ENCODE measurements at regions not wholly inside any gene's neighbourhood (a gene's known extent, or its start where the extent isn't known, plus 50 kb on each side); places are given as distances from the start of the nearest gene placed in this dataset.
"Not testable (repeated sequence)": the region's sequence is repeated elsewhere in the genome, so short reads cannot be mapped to it uniquely, and the experiment has no call there.

DNA sequence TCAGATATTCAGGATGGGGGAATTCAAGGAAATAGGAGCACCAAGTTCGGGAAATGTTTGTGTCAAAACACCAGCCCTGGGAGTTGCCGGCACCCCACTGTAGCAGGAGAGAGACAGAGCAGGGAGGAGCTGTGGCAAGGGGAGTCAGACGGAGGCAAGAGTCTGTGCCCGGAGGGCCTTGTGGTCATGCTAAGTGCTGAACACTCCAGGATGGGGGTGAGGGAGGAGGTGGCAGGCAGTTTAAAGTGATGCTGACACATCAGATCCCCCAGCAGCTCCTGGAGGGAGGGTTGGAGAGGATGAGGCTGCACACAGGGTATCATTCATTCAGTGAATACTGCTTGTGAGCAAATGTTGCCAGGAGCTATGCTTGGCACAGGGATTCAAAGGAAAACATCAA, 150.3 kb upstream of the ETV3 start:
- no peak for DNase-seq

DNA sequence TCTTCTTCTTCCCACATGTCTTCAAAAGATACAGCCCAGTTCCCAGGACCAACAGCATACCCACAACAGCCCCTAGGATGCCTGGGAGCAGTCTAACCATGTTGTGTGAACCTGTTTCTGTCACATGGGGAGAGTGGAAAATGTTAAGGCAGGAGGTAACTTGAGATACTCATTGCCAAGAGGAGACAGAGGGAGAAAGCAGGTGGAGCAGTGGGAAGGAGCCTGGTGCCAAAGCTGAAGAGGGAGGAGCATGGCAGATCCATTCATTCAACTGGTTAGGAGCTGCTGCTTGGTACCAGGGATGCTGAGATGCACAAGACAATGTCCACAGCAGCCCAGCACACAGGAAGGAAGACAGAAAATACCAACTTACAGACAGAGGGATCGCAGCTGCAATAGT, 149.8 kb upstream of the ETV3 start:
- no peak for DNase-seq

DNA sequence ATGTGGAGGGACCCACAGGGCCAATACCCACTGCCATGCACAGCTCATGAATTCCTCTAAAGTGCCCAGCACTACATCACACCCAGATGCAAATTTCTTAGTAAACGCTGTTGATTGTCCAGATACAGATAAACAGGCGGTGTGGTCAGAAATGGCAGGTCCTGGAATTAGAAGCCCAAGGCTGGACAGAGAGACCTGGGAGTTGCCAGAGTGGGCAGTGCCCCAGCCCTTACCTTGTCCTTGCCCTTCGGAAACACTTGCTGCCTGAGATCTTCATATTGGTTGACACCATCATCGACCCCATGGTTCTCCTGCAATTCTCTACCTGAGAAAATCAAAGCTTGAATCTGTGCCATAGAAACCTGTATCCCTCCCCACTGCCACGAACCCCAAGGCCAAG, 149.3 kb upstream of the ETV3 start:
- DNase-seq: no peak

DNA sequence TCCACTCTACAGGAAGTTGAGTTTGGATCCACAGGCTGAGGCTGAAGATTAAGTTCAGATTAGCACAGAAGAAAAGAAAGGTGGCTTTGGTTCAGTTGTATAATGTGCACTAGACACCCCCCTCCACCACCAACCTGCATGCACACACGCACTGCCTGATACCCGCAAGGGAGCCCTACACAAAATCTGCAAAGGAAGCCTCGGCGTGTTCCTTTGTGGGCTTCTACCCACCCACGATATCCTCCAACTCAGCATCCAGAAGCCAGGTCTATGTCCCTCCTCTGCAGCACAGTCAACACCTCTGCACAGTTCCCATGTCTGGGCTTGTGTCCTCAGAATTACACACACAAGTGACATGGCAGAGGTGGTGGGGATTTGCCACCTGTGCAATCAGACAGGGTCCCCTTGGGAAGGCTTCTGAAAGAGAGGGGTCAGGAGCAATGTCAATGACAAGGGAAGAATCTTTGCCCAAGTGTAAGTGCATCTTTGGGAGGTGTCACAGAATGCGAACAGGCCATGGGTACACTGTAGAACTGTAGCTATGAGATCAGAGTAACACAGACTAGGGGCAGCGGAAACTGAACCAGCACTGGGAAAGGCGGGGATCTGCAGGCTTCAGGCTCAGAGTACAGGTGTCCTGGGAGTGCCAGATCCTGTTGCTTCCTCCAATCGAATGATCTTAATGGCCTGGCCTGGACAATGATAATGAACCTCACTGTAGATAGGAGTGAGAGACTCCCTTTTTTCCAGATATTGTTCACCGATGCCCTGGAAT, 148.6 kb upstream of the ETV3 start:
- DNase-seq: no peak

DNA sequence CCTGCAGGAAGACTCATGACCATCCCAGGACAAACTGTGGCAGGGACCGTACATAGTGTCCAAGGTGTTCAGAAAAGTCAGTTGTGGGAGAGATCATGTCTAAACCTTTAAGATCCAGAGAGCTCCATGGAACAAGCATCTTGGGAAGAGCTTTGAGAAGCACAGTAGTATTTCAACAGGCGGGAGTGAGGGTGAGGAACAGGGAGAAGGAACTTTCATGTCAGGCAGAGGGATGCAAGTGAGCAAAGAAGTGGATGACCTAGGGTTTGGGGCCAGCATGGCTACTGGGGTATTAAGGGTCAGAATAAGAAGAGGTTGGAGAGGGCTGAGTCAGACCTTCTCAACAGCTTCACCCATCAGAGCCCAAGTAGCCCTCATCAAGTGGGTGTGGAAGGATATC, 147.9 kb upstream of the ETV3 start:
- no peak for DNase-seq

DNA sequence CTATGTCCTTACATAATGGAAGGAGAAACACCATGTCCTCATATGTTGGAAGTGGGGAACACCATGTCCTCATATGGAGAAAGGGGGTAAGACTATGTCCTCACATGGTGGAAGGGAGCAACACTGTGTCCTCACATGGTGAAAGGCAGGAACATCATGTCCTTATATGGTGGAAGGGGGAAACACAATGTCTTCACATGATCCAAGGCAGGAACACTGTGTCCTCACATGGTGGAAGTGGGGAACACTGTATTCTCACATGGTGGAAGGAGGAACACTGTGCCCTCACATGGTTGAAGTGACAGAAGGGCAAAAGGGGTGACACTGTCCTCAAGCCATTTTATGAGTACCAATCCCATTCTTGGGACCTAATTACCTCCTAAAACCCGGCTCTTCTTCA, 146.3 kb upstream of the ETV3 start:
- no peak for DNase-seq

DNA sequence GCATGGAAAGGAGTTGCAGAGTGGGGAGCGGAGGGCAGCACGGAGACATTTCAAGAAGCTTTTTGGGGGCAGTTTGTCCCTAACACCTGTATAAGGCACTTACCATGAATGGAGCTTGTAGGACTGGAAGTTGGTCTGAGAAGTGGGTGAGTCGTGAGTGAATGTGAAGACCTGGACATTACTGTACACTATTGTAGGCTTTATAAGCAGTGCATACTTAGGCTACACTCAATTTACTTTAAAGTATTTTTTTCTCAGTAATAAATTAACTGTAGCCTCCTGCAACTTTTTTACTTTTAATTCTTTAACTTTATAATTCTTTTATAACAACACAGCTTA, 141.6 kb upstream of the ETV3 start:
- no peak for DNase-seq

DNA sequence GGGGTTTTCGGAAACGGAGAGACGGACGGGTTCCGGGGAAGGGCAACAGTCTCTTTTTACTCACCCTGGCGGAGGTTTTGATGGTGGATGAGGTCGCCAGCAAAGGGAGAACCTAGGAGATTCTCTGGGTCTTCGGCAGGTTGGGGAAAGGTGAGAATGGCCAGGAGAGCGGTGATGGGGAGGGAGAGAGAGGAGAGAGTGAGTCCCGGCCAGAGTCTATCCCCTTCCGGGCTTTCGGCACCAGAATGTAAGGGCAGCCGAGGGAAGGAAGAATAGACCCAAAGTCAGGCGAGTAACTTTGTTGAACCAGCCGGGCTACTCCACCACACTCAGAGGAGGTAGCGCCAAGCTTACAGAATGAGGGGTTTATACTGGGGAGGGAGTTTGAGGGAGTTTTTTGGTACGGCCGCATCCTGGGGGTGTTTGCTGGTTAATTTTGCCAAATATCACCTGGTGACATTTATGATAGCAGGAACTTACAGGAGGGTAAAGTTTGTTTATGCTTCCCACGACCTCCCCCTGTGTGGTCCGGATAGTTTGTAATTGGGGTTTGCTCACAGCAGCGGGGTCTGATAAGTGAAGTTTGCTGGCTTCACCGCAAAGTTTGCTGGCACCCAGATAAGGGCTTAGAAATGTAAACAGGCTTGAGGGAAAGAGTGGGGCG, 141.1 kb upstream of the ETV3 start:
- DNase-seq: no peak

DNA sequence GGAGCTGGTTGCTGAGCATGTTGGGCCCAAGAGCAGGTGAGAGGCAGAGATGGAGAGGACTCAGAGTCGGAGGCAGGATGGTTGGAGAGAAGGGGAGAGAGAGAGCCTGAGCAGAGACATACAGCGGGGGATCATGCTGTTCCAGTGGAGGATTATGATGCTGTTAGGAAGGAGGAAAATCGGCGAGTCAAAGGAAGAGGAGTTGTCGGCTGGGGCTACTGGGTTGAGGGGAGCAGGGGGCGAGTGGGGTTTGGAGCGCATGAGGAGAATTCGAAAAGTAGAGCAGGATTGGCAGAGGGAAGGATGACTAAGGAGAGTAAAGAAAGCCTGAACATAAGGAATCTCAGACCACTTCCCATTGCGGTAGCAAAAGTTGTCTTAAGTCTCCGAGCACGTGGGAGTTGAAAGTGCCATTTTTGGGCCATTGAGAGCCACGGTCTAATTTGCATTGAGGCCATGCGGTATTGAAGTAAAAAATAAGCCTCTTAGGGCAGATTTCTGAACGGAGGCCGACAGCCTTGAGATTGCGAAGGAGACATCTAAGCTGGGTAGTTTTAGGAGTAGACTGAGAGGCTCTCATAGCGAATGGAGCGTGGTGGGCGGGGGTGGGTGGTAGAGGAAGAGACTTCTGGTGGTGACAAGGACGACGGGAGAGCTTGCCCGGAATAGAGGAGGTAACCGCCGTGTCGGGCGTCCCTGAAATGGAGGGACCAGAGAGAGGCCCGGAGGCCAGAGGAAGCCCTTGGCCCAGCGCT, 140.4 kb upstream of the ETV3 start:
- no peak for DNase-seq

DNA sequence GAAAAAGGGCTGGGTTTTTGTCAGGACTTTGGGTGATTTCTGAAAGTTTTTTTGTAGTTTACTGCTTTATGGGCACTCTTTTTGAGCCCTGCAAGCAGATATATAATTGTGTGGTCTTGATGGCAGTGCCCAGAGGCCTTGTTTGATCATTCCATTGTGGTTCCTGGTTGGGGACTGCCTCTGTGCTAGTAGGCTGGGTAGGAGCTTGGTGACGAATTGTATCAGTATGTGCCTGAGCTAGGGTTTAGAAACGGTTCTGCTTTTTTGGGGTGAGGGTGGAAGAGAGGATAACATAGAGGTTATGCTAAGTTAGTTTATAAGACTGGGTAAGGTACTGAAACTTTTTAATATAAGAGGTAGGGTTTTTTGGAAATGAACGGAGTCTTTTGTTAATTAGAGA, 139.7 kb upstream of the ETV3 start:
- no peak for DNase-seq

DNA sequence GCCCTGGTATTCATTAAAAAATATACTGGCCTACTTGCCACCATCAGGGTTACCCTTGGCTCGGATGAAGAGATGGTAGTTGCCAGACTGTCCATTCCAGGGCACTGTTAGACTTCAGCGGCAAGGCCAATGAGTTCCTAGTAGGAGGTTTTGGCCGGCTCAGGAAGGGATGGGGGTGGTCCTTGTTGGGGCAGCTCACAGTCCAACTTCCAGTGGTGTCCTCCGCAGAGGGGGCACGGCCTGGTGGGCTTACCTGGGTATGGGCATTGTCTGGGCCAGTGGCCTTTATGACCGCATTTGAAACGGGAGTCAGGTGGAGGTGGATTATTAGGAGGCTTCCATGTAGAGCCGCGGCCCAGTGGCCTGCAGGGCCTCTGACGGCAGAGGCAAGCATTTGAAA, 139.1 kb upstream of the ETV3 start:
- no peak for DNase-seq

DNA sequence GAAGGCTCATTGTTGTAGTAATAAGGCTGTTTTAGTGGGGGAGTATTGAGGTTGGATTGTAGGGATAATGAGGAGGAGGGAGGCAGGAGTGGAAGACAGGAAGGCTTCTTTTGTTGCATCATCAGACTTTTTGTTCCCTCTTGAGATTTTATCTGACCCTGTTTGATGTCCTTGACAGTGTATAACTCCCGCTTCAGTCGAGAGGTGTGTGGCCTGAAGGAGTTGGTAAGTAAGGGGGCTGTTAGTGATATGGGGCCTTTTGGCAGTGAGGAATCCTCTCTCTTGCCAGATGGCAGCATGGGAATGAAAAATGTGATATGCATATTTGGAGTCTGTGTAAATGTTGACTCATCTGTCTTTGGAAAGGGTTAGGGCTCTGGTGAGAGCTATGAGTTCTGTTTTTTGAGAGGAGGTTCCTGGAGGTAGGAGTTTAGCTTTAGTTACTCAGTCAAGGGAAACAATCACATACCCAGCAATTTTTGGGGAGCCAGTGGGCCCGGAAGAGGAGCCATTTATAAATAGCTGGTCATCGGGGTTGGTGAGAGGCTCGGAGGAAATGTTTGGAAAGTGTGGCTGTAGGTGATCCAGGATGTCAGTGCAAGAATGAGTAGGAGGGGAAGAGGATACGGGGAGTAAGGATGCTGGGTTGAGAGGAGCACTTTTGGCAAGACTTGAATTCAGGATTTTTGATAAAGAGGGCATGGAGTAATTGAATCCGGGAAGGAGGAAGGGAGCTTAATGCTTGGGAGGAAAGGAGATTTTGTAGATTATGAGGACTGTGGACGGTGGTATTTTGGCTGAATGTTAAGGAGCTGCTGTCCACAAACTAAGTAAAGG, 136.7 kb upstream of the ETV3 start:
- DNase-seq: no peak

DNA sequence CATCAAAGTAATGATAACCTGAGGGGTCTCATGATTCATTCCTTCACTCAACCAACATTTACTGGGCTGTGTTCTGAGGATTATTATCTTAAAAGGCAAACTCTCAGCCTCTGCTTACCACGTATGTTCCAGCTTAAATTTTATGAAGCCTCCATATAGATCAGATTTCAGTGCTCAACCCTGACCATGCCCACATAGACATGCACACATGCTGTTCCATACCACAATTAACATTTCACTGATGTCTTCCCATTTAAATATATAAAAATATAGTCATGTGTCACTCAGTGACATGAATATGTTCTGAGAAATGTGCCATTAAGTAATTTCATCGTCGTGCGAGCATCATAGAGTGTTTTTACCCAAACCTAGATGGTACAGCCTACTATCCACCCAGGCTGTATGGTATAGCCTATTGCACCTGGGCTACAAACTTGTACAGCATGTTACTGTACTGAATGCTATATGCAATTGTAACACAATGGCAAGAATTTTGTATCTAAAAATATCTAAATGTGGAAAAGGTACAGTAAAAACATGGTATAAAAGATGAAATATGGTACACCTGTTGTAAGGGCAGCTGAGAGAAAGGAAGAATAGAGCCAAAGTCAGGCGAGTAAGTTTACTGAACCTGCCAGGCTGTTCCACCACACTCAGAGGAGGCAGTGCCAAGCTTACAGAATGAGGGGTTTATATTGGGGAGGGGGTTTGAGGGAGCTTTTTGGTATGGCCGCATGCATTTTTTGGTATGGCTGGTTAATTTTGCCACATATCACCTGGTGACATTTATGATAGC, 134.7 kb upstream of the ETV3 start:
- DNase-seq: no peak

DNA sequence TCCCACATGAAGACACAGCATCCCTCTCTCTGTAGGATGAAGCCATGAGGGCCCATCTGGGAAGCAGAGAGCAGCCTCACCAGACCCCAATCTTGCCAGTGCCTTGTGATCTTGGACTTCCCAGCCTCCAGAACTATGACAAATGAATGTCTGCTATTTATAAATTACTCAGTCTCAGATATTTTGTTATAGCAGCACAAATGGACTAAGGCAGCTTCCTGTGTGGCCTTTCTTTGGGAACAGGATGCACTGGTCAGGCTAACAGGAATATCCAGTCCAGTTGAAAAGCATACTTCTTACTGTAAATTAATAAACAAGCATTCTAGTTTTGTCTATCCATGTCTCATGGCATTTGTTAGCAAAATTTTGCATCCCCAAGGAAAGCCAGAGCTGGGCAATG, 134.1 kb upstream of the ETV3 start:
- DNase-seq: no peak

DNA sequence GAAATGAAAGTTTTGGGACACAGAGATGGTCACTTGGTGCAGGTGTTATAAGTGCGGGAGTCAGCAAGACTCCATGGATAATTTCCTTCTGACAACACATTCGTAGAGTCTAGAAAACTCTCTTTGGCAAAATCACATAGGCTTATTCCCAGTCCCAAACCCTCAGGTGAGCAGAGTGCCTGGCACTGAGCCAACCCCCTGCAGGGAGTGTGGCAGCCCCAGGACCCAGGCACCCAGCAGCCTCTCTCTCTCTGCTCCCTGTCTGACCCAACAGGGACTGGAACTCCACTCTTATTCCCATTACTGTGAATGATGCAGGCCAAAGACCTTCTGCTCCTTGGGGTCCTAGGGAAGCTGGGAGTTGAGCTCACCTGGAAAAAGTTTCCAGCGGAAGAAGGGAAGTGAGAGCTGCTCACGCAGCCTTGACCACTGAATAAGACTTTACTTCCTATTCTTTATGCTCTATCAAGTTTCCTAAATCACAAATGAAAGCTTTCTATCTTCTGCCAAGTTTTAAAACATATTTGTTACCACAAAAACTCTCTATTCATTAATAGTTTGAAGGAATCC, 132.6 kb upstream of the ETV3 start:
- DNase-seq: no peak

DNA sequence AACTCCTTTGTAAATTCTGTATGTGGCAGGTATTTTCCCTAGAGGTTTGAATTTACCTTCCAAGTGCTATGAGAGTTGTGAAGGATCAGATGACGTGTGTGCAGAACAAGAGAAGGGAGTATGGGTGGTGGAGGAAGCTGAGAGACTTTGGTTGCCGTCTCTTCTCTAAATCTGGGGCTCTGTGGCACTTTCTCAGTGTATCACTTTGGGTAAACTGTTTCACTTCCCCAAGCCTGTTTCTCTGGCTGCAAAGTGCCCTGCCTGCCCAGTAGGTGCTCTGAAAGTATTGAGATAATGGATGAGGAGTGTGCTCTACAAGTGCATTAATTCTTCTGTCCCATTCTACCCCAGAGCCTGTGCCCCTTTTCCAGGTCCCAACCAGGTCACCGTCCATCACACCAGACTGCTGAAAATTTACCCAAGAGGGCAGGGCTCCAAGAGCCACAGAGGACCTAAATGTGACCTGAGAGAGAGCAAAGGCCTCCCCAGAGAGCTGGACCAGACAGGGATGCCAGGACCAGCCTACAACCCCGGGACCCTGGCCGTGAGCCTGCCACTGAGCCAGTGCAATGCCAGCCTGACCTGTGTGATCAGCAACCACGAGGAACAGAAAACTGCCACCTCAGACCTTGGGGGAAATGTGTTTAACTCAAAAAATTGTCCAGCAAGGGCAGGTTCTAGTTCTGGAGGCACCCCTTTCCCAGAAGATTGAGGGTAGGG, 131.6 kb upstream of the ETV3 start:
- DNase-seq: no peak

DNA sequence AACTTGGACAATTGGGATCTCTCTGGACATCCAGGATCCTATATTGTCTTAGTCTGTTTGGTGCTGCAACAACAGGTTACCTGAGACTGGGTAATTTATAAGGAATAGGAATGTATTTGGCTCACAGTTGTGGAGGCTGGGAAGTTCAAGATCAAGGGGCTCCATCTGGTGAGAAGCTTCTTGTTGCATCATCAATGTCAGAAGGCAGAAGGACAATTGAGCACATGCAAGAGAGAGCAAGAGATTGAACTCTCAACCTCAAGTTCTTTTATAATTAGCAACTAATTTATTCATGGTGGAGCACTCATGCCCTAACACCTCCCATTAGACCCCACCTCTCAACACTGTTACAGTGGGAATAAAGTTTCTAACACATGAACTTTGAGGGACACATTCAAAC, 124.7 kb upstream of the ETV3 start:
- DNase-seq: no peak

DNA sequence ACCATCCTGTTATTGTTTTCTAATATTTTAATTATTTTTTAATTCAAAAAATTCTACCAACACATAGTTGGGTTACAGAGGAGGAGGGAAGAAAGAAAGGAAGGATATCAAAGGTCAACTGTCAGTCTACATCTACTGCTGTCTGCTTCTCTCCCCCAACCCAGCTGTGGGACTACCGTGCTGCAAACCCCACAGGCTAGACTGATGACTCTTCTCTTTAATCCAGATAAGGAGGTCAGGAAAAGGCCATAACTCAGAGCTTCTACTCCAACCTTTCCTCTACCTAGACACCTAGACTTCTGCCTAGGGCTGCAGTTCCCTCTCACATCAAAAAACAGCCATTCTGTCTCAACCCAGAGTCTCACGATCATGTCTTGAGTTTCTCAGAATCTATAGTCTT, 124.2 kb upstream of the ETV3 start:
- no peak for DNase-seq

DNA sequence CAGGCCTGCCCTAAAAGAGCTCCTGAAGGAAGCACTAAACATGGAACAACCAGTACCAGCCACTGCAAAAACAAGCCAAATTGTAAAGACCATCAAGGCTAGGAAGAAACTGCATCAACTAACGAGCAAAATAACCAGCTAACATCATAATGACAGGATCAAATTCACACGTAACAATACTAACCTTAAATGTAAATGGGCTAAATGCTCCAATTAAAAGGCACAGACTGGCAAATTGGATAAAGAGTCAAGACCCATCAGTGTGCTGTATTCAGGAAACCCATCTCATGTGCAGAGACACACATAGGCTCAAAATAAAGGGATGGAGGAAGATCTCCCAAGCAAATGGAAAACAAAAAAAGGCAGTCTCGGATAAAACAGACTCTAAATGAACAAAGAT, 117.7 kb upstream of the ETV3 start:
- DNase-seq: not testable (repeated sequence)

DNA sequence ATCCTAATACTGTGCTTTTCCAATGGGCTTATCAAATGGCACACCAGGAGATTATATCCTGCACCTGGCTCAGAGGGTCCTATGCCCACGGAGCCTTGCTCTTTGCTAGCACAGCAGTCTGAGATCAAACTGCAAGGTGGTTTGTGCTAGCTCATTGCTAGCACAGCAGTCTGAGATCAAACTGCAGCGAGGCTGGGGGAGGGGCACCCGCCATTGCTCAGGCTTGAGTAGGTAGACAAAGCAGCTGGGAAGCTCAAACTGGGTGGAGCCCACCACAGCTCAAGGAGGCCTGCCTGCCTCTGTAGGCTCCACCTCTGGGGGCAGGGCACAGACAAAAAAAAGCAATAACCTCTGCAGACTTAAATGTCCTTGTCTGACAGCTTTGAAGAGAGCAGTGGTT, 116.0 kb upstream of the ETV3 start:
- not testable (repeated sequence) for DNase-seq

DNA sequence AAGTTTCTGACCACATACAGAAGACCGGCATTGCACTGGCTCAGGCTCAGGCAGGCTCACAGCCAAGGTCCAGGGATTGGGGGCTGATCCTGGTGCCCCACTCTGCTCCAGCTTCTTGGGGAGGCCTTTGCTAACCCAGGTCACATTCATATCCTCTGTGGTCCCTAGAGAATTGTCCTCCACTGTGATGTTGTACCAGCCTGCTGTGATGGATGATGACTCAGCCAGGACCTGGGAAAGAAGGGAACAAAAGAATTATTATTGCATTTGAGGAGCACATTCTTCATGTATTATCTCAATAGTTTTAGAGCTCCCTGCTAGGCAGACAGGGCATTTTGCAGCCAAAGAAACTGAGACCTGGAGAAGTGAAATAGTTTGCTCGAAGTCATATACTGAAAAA, 114.3 kb upstream of the ETV3 start:
- DNase-seq: no peak
